Endothelial cell of umbilical vein (primary cell): ENCODE measurements at regions not wholly inside any gene's neighbourhood (a gene's known extent, or its start where the extent isn't known, plus 50 kb on each side); places are given as distances from the start of the nearest gene placed in this dataset.

Experiments
- BruUV-seq: library from RNA; stranded (reverse); fragments of 400-500 nt; replicated peaks from 2 replicates; lab custom pipeline; 2021; lab: Mats Ljungman, UMichigan
- CTCF ChIA-PET: fragments of 300-600, 350-600 bp; sonication (Branson Sonifier 250); formaldehyde crosslinking; loops from one replicate; lab custom pipeline; 2021; ENCODE audit warnings: antibody characterized with exemption, inconsistent platforms; lab: Charles Lee
- POLR2A ChIA-PET: fragments of 300-600, 350-600 bp; sonication (Branson Sonifier 250); formaldehyde crosslinking; loops from one replicate; lab custom pipeline; 2021; ENCODE audit warnings: antibody characterized with exemption, inconsistent platforms; lab: Charles Lee
- DNase-seq: peaks from one replicate; pipeline ENCODE4 v3.0.0-alpha.2; 2011; ENCODE audit warnings: low read depth, low spot score
- FAIRE-seq: peaks from 2 replicates; lab custom pipeline; 2011; peaks lifted over from hg19 to GRCh38; lab: Jason Lieb, UNC
- H2AFZ ChIP-seq: 2 replicates; pipeline ENCODE4 v1.6.0; 2012; ENCODE audit warnings: low read depth, low read length, control low read depth, inconsistent platforms
- H3K27ac ChIP-seq: 2 replicates; pipeline ENCODE4 v1.5.1; 2011; ENCODE audit warnings: low read depth, mild to moderate bottlenecking, control low read depth, low read length, moderate library complexity; ENCODE audit not compliant: insufficient read depth
- H3K27me3 ChIP-seq, 2 experiments: 2 replicates each; pipeline versions ENCODE4 v1.6.0 to v1.6.1; 2011; ENCODE audit warnings: low read length in 2 of 2, mixed read lengths in 1 of 2; ENCODE audit not compliant: control insufficient read depth in 2 of 2, insufficient read depth in 2 of 2
- H3K36me3 ChIP-seq, 2 experiments: 2 replicates in 1 of 2; 3 replicates in 1 of 2; pipeline ENCODE4 v1.5.1; 2011; ENCODE audit warnings: low read length in 2 of 2, mild to moderate bottlenecking in 1 of 2, moderate library complexity in 1 of 2; ENCODE audit not compliant: control insufficient read depth in 2 of 2, insufficient read depth in 2 of 2; ENCODE audit errors: extremely low read depth in 1 of 2
- H3K4me1 ChIP-seq: 3 replicates; pipeline ENCODE4 v1.5.1; 2011; ENCODE audit warnings: mild to moderate bottlenecking, low read length; ENCODE audit not compliant: control insufficient read depth, insufficient read depth; ENCODE audit errors: extremely low read depth
- H3K4me2 ChIP-seq: 2 replicates; pipeline ENCODE4 v1.6.1; 2011; ENCODE audit warnings: low read length, control low read depth, mixed read lengths; ENCODE audit not compliant: insufficient read depth
- H3K4me3 ChIP-seq, 3 experiments: fragments of 200-600 bp in 1 of 3; sonication (generic), shearing (Covaris generic) in 1 of 3; replicated peaks in 1 of 3; 2 replicates each; pipeline ENCODE4 v1.5.1; 2011 to 2016; ENCODE audit warnings: control low read depth in 3 of 3, low read length in 3 of 3, mild to moderate bottlenecking in 2 of 3, inconsistent platforms in 1 of 3, low read depth in 1 of 3, moderate library complexity in 1 of 3; ENCODE audit not compliant: insufficient read depth in 1 of 3
- H3K79me2 ChIP-seq: 2 replicates; pipeline ENCODE4 v1.6.0; 2012; ENCODE audit warnings: low read length, inconsistent platforms; ENCODE audit not compliant: control insufficient read depth, insufficient read depth
- H3K9ac ChIP-seq: replicated peaks from 2 replicates; pipeline ENCODE3; 2011; ENCODE audit warnings: low read length, control low read depth; ENCODE audit not compliant: insufficient read depth; ENCODE audit errors: extremely low read depth
- H3K9me1 ChIP-seq: replicated peaks from 3 replicates; pipeline ENCODE4 v1.6.0; 2011; ENCODE audit warnings: mild to moderate bottlenecking, low read length; ENCODE audit not compliant: control insufficient read depth, insufficient read depth; ENCODE audit errors: extremely low read depth
- H3K9me3 ChIP-seq: replicated peaks from 2 replicates; pipeline ENCODE4 v1.5.1; 2012; ENCODE audit warnings: low read length, inconsistent platforms; ENCODE audit not compliant: control insufficient read depth, insufficient read depth
- H4K20me1 ChIP-seq: replicated peaks from 2 replicates; pipeline ENCODE3; 2011; ENCODE audit warnings: mild to moderate bottlenecking, low read length; ENCODE audit not compliant: control insufficient read depth, insufficient read depth; ENCODE audit errors: extremely low read depth
- CTCF ChIP-seq, 2 donors: IDR thresholded peaks; 1 replicate in 1 of 2; 2 replicates in 1 of 2; pipeline ENCODE4 v1.5.1; 2011; ENCODE audit warnings: low read length in 2 of 2, mild to moderate bottlenecking in 2 of 2, moderate library complexity in 2 of 2, control low read depth in 1 of 2, inconsistent platforms in 1 of 2, low read depth in 1 of 2; ENCODE audit not compliant: insufficient read depth in 1 of 2; ENCODE audit errors: extremely low read depth in 1 of 2
- FOS ChIP-seq: IDR thresholded peaks from 2 replicates; pipeline ENCODE4 v1.6.1; 2011; ENCODE audit warnings: mild to moderate bottlenecking, low read length, moderate library complexity, borderline replicate concordance; ENCODE audit not compliant: insufficient read depth
- GATA2 ChIP-seq: IDR thresholded peaks from 2 replicates; pipeline ENCODE4 v1.7.0; 2011; ENCODE audit warnings: low read depth, mild to moderate bottlenecking, moderate library complexity, mixed read lengths, low read length; ENCODE audit not compliant: insufficient read length, insufficient read depth
- JUN ChIP-seq: IDR thresholded peaks from 2 replicates; pipeline ENCODE4 v1.6.1; 2011; ENCODE audit warnings: borderline replicate concordance, low read depth; ENCODE audit not compliant: insufficient read length, insufficient read depth
- MYC ChIP-seq: IDR thresholded peaks from one replicate; pipeline ENCODE4 v1.6.1; 2011; ENCODE audit warnings: mild to moderate bottlenecking, low read depth, low read length
- POLR2AphosphoS5 ChIP-seq: IDR thresholded peaks from 2 replicates; pipeline ENCODE4 v1.6.1; 2012; ENCODE audit warnings: low read depth, mild to moderate bottlenecking, control low read depth, low read length, moderate library complexity; ENCODE audit not compliant: insufficient read depth
- dilution Hi-C: fragments of 300-500 bp; cut with MboI; formaldehyde crosslinking; loops from one replicate; pipeline ENCODE4 v1.15.0; 2019; ENCODE audit warnings: low sequenced_read_pairs; ENCODE audit not compliant: extremely low pct_ligation_motif_present
- intact Hi-C: fragments of 100-400 bp; cut with micrococcal nuclease; formaldehyde crosslinking; loops from one replicate; pipeline ENCODE4 v1.10.0; 2022

- FAIRE-seq (no peak), DNase-seq (no peak)
- BruUV-seq: no TSS peak
- Histone ChIP-seq H4K20me1 (no peaks in the 10 kb centered on the region), H3K79me2 (no peaks in the 10 kb centered on the region), H3K27ac (no peak overlapping the region), H3K36me3 (no peaks in the 10 kb centered on the region), H3K4me2 (no peak overlapping the region), H3K9me3 (no peaks in the 10 kb centered on the region), H3K27me3 (no peaks in the 10 kb centered on the region), H3K9me1 (no peaks in the 10 kb centered on the region), H2AFZ (no peak overlapping the region), H3K9ac (no peak overlapping the region), H3K4me3 (no peak overlapping the region), H3K4me1 (no peaks in the 10 kb centered on the region)
- CTCF ChIA-PET: no interaction called here
- TF ChIP-seq GATA2 (no peak), MYC (no peak), POLR2AphosphoS5 (no peak), FOS (no peak)
- dilution Hi-C loops (no loop called here), intact Hi-C loops (no loop called here)
- POLR2A ChIA-PET: no interaction called here
These were observed 78.3 kb upstream of the THSD7A start for GRCh38 chr7:11910253-11910652.

GRCh38 chr7:11911900-11912299, 79.9 kb upstream of the THSD7A start:
- CTCF ChIA-PET: interaction anchor here (1.1 kb wide), 1 partner anchor 13 kb away, joined by 3 read pairs; no protein-coding TSS in a partner anchor

More at GRCh38 chr7:11911900-11912299, 79.9 kb upstream of the THSD7A start:
- POLR2A ChIA-PET: no interaction called here
- no peak for DNase-seq
- BruUV-seq: no TSS peak
- Histone ChIP-seq H3K79me2 (no peaks in the 10 kb centered on the region), H3K9me3 (no peaks in the 10 kb centered on the region), H4K20me1 (no peaks in the 10 kb centered on the region), H3K36me3 (no peaks in the 10 kb centered on the region), H3K9ac (no peak overlapping the region), H3K4me3 (no peak overlapping the region), H3K4me1 (no peaks in the 10 kb centered on the region), H3K27me3 (no peaks in the 10 kb centered on the region), H2AFZ (no peak overlapping the region), H3K4me2 (no peak overlapping the region), H3K27ac (no peak overlapping the region), H3K9me1 (no peaks in the 10 kb centered on the region)
- TF ChIP-seq FOS (no peak), JUN (no peak), CTCF (IDR thresholded peaks at IDR 0.05; ENCODE audit: extremely low read depth in 1 of 2, insufficient read depth in 1 of 2, low read depth in 1 of 2, low read length in 2 of 2) (no peak), MYC (no peak)
- no peak for FAIRE-seq
- intact Hi-C loops (no loop called here), dilution Hi-C loops (no loop called here)
